Kasumi-1 (cell line): ENCODE measurements at regions not wholly inside any gene's neighbourhood (a gene's known extent, or its start where the extent isn't known, plus 50 kb on each side); places are given as distances from the start of the nearest gene placed in this dataset.

Source experiments
- DNase-seq, 2 experiments: peaks; one replicate each; lab custom pipeline; 2025; lab: John Stamatoyannopoulos, UW

DNA sequence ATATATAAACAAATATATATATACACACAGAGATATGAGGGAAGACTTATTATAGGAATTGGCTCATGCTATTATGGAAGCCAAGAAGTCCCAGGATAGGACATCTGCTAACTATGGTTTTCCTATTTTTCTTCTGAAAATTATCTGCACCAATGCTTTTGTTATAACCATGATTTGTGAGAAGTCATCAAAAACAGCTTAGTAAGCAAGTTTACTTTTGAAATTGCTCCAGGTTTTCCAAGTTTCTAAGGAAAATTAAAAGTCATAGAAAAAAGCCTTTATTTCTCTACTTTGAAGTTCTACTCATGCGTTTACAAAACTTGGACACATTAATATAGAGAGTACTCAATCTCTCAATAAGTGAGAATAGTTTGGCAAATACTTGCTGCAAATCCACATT is 213.1 kb downstream of the TRAM1L1 start:
- no peak for DNase-seq

DNA sequence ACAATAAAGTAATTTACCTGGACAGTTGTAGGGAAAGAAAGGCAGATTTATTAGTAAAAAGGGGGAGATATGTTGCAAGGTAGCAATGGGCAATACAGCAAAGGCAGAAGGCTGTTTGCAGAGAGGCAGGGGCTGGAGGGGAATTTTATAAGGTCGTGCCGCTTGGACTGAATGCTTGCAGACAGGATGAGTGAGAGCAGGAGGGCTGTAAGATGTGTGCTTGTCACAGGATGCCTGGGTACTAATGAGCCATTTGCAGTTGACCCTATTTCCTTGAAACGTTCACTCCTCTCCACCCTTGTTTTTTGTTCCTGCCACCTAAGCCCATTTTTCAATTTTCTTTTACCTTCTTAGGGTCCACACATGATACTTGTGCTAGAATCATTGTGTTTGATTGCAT is 214.7 kb downstream of the TRAM1L1 start:
- no peak for DNase-seq

DNA sequence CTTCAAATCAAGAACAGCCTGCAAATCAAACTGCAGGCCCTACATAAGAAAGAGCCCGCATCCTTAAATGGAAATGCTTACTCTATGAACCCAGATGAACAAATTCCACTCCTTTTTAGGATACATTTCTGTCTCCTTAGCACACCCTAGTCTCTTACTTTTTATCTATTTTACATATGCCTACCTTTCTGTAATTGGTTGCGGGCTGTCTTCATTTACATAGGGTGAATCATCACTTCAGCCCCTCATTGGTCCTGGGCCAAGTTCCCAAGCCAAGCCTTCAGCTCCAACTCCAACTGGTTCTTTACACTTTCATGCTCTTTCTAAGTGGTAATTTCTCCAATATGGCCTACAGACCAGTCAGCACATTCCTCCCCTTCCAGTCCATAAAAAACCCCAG is 219.3 kb downstream of the TRAM1L1 start:
- no peak for DNase-seq

DNA sequence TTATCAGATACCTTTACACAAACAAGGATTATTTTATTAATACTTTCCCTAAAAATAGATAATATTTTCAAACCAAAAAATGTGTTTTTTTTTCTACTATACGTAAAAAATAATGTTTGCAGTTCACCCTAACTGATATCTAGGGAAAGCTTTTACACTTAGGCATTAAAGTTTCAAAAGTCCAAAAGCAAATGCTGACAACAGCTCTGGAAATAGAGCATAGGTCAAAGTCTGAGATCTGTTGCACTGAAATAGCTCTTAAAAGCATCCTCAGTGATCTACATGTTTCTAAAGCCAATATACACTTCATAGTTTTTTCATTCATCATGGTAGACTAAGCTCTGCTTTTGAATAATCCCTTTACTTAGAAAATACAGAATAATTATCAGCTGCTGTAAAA is 222.8 kb downstream of the TRAM1L1 start:
- DNase-seq: no peak

DNA sequence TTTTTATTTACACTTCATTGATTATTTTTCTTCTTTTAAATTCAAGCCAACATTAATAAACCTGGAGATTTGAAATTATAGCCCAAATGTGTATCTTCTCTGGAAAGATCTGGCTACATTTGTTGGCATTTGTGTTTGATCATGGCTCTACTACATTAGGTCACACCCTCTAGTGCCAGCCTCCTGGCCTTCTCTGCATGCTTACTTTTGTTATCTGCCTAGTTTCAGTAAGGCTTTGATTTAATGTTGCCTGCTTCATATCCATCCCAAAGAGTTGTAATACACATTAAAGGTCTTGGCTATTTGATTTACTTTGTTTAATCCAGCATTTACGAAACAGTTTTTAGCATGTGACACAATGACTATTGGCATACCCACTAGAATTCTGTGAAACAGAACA is 224.5 kb downstream of the TRAM1L1 start:
- DNase-seq: no peak

DNA sequence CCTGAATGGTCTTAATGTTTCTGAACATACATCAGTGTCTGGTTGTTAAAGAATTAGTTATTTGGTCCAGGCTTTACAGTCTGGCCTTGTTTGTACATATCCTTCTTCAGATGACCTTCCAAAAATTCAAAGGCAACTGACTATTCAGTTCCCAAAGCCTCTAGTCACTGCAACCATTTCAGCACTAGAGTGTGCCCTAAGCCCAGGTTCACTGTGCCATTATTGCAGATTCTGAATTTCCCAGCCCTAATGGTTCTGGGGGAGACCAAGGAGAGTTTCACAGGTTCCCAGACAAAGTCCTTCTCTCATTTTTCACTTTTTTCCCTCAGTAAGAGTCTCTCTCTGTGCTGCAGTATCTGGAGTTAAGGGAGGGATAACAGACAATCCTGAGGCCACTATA is 235.8 kb downstream of the TRAM1L1 start:
- peak in 1 of 2 experiments; percentile 2 for DNase-seq

DNA sequence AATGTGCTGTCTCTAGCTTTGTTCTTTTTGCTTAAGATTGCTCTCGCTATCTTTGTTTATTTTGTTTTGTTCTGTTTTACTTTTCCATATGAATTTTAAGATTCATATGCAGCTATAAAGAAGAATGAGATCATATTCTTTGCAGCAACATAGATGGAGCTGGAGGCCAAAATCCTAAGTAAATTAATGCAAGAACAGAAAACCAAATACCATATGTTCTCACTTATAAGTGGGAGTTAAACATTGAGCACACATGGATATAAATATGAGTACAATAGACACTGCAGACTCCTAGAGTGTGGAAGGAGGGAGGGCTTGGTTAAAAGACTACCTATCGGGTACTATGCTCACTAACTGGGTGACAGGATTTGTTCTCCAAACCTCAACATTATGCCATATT is 237.8 kb downstream of the TRAM1L1 start:
- no peak for DNase-seq

DNA sequence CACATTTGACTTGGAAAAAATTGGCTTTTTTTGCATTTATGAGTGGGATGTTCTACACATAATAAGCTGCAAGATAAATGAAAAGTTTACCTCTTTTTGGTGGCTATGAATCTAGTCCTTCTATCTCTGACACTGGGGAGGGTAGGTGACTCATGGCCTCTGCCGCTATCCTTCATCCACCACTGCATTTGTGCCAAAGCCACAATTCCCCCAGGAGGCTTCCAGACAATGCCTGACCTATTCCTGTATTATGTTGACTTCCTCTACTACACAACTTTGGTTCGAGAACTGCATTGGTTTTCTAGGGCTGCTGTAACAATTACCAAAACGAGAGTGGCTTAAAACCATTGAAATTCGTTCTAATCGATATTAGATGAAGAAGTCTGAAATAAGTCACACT is 245.6 kb downstream of the TRAM1L1 start:
- DNase-seq: no peak

DNA sequence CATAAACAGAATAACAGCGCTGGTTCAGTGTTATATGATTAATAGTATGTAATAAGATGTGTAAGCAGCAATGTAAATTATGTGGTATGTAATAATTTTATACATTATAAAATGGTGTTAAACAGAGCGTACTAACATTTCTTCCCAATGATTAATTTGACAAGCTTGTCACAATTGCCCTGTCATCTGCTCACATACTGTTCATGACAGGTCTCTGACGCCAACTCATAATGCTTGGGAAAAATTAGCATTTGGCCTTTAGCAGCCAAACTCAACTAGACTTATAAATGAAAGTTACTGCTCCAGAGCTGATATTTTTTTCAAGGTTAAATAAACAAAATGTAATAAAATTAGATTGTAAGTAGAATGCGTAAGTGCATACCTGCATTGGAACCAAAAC is 246.8 kb downstream of the TRAM1L1 start:
- no peak for DNase-seq

DNA sequence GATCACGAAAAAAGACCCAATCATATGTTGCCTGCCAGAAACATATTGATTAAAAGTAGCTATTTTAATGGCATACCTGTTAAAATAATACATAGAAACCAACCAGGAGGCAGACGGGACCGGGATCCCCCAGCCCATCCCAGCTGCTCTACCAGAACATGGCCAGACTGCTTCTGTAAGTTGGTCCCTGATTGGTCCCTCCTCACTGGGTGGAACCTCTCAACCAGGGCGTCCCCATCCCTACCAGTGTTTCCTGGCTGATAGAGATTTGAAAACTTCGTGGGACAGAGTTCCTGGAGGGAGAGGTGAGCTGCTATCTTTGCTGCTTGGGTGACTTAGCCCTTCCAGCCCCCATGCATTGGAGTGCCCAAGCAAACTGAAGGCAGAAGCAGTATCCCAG is 256.2 kb downstream of the TRAM1L1 start:
- no peak for DNase-seq

DNA sequence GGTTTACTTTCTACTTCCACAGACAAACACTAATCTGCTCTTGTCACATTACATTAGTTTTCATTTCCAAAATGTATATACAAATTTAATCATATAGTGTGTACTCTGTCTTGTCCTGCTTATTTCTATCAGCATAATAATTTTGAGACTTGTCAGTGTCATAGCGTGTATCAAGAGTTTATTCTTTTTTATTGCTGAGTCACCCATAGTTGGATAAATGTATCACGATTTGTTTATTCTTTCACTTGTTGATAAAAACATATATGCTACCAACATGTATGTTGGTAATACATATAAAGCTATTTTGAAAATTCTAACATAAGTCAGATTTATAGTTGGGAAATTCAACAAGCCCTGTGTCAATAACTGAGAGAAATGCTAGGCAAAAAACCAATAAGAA is 261.2 kb downstream of the TRAM1L1 start:
- DNase-seq: no peak

DNA sequence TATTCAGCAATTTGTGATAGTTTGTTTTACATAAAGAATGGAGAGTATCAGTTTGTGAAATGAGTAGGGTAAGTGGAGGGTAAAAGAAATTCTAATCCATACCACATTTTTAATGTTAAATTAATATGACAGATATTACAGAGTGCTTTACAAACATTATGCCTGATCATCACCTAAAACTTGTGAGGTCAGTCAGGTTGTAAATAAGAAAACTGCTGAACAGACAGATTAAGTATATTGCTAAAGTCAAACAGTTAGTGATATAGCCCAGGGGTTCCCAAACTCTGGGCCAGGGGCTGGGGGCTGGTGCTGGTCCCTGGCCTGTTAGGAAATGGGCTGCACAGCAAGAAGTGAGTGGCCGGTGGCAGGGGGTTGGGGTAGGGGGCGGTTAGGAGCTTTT is 273.6 kb downstream of the TRAM1L1 start:
- DNase-seq: no peak

DNA sequence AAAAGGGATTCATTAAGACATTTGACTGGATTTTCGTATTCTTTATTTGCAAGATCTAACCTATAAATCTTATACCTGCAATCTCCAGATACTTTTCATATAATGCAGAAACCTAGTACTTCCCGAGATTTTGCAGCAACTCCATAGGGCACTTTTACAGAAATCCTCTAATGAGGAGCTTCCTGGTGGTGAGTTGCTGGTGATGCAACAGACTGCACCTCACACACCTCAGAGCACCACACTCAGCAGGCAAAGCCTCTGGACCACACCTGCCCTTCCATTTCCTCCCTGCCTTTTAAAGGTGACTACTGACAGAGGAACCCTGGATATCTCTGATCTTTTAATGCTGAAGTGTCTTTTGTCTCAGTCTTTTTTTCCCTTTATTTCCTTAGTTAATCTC is 289.4 kb downstream of the TRAM1L1 start:
- DNase-seq: no peak

DNA sequence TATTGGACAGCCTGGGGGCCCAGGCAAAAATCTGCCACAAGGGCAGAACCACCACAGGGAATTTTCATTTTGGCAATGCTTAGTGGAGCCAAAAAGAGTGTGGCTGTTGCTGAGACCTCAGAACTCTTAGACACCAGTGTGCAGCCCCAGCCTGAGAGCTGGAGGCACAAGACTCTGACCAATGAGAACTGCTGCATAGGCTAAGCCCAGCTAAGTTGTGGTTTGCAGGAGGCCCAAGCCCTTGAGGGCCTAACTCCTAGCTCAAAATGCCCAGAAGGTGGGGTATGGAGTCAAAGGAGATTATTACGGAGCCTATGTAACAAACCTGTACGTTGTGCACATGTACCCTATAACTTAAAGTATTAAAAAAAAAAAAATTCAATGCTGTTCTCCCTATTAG is 296.7 kb downstream of the TRAM1L1 start:
- DNase-seq: no peak

DNA sequence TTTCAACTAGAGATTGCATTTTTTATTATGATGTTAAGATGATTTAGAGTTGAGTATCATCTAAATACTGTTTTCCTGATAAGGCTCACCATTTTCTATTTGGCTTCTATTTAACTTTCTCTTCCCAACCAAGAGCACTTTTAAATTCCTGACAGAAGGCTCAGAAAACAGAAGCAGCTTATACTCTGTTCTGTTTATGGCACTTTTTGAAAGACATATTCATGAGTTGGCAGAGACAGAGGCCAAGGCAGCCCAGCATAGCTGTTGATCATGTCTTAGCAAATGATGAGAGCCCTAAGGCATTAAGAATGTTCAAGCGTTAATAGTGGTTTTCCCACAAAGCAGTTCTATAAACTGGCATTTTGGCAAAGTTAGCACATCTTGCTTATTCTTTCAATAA is 330.3 kb downstream of the TRAM1L1 start:
- DNase-seq: no peak

DNA sequence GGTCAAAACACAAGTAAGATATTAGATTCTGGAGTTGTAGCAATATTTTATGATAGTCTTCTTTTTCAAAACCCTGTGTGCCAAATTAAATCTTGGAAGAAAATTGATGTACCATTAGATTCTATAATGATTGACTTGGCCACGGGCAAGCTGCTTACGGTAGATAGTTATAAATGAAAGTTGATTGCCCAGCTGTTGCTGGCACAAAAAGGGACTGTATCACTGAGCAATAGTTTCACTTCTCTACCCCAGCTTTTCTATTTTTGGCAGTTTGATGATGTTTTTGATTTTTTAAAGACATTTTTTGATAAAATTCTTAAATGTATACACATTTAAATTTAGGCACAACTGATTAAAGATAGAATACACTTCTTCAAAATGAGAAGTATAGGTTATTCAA is 333.3 kb downstream of the TRAM1L1 start:
- DNase-seq: no peak

DNA sequence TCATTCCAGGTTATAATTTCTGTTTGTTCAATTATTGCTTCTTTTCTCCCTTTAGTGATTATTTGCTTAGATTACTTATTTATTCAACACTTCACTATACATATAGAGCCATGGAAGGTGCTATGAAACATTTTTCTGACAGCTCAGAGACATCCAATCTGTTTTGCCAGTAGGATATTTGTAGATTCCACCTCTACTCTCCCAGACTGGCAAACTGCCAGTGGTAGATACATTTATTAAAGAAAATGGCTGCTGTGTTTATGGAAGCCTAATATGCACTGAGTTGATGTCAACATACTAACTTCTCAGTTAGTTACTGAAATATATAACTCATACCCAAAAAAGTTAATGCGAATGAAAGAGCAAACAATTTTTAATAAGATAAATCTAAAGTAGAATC is 348.6 kb downstream of the TRAM1L1 start:
- no peak for DNase-seq

DNA sequence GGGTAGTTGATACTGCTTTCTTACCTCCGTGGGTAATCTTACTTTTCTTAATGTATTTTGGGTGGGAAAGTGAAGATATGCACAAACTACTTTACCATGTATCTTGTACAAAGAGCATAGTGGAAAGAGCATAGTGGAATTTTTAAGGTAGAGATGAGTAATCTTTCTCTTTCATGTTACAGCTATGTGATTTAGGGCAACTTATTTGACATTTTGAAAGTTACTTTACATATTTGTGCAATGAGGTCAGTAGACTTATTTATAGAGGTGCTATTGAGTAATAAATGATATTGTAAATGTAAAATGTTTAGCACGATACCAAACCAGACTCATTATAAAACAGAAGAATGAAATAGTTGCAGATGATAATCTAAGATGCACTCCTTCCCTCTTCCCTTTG is 351.2 kb downstream of the TRAM1L1 start:
- no peak for DNase-seq

DNA sequence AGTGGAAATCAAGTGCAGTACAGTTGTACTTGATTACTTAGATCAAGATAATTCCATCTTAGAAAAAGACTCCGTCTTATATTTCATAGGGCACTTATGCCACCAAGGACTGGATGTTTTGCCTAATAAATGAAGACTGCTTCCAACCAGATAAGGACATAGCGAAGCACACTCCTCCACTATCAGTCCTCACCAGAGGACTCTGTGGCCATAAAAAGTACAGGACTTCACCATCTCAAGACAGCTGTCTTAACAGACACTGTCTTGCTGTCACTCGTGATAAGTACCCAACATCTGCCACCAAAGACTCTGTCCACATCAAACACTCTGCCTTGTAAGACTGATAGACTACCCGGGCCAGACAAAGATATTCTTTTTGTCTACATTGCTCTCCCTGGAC is 352.0 kb downstream of the TRAM1L1 start:
- DNase-seq: no peak

DNA sequence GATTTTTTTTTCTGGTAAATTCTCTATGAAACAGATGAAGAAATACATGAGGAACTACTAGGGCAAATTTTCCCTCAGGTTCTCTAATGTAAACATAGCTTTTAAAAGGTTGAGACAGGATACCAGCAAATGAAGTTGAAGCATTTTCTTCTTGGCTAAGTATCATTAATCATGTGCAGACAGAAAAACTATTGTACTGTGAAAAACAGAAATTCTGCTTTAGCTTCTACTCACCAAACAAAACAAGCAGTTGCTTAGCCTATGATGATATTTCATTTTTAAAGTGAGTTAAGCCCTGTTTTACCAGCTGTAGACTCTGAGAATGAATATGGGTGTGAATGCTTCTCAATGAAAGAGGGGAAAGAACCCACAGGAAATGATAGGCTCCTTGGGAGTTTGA is 358.9 kb downstream of the TRAM1L1 start:
- DNase-seq: no peak

DNA sequence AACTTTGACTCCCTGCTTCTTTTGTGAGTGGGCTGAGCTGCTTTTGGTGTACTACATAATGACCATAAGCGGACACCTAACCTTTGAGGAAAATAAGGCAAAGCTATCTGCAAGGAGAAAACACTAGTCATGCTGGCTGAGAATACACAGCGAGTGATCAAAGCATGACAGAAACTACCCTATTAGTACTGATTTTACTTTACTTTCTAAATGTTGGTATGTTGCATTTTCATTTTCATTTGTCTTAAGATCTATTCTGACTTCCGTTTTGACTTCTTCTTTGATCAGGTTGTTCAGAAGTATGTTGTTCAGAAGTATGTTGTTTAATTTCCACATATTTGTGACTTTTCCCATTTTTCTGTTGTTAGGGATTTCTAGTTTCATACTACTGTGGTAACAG is 361.1 kb downstream of the TRAM1L1 start:
- no peak for DNase-seq

DNA sequence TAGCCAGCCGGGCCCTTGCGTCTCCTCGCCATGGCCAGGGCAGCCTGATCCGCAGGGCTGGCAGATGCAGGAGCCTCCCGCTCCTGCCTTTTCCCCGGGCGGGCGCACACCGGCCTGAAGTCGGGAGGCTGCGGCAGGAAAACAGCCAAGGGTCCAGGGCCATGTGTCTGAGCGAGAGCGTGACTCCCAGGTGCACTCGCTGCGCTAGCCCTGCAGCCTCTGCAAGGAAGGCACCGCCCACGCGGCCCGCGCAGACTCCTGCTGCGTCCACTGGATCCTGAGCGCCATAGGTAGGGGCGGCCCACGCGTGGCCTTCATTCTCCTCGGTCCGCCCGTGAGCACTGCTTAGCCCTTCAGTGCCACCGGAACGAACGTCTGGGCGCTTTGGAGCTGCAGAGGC is 379.9 kb downstream of the TRAM1L1 start:
- no peak for DNase-seq

DNA sequence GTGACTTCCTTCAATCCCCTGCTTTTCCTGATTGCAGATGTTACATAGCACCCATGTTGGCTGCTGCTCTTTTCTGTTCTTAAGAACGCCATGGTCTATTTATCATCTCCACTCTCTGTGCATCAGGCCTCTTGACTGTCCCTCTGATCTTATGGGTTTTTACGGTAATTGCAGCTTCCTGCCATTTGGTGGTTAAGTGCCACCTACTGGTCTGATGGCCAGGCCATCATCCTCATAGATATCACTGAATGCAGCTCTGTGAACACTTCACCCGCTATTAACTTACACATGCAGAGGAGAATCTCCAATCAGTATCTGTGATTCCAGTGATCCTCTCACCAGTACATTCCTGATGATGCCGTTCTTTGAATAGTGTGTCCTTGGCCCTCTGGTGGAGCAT is 382.4 kb downstream of the TRAM1L1 start:
- peak in 1 of 2 experiments; percentile 5 for DNase-seq

DNA sequence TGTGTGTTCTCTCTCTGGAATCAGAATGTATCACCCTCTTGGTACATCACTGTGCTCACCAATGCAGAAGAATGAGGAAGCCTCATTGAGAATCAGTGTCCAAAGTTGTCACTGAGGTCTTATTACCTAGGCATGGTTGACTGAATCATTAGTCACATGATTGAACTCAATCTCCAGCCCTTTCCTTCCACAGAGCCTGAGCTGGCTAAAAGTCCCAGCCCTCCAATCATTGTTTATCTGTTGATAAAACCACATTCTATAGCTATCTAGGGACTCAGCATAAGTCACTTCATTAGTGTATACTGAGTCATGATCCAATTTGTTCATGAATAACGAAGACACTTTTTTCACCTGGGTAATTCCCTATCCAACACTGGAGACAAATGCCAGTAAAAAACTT is 396.8 kb downstream of the TRAM1L1 start:
- DNase-seq: no peak

DNA sequence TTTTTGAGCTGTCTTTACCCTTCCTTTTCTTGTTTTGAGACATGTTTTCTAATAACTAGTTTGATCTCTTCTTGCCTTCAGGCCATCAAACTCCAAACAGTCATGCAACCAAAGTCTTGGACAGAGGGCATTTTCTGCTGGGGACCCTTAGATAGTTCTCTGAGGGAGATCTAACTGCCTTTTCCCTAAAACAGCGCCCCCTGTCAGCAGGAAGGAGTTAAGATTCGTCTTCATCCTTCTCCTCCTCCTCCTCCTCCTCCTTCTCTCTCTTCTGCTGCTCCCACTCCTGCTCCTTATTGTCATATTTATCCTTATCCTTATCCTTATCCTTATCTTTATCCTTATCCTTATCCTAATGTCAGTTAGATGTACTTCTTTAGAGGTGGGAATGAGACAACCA is 417.2 kb downstream of the TRAM1L1 start:
- no peak for DNase-seq
